ENCODE measurements at regions not wholly inside any gene's neighbourhood (a gene's known extent, or its start where the extent isn't known, plus 50 kb on each side); places are given as distances from the start of the nearest gene placed in this dataset.

DNA sequence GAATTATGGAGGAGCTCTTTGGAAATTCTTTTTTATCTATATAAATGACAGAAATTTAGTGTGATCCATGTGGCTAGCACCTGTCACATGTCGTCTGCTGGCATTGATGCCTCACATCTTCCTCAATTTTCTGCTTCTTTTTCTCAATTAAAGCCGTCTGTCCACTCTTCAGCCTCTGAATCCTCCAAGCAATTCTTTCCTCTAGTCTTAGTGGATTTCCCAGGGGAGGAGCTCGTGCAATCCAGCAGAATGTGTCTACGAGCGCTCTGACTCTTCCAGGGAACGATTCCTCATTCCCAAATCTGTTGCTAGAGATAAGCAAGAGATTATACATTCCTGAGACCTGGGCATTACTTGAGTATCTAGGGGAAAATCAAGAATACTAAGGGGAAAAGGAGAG, 176.6 kb downstream of the EMP1 start:
- Histone ChIP-seq H3K27ac (no peak overlapping the region), H2AFZ (no peak overlapping the region), H3K36me3 (replicated peaks; ENCODE audit: insufficient read depth, low read depth) (no peaks in the 10 kb centered on the region), H3K4me2 (no peak overlapping the region), H3K9me2 (replicated peaks; ENCODE audit: insufficient read depth) (no peaks in the 10 kb centered on the region), H4K20me1 (ENCODE audit: insufficient read depth, poor library complexity, severe bottlenecking) (no peaks in the 10 kb centered on the region), H3K4me1 (ENCODE audit: insufficient read depth) (peaks cover 42% of the 10 kb centered on the region), H3K9me3 (ENCODE audit: low read depth) (no peaks in the 10 kb centered on the region), H3K79me2 (no peaks in the 10 kb centered on the region), H3K27me3 (no peaks in the 10 kb centered on the region), H3K4me3 (no peak overlapping the region)
- no peak for DNase-seq (ENCODE audit: low spot score)
- 74% methylated on average over 6 of the region's 6 CpGs for WGBS (ENCODE audit: low lambda C conversion rate, missing lambda C conversion rate)
- no peak for TF ChIP-seq EZH2phosphoT487 (IDR thresholded peaks at IDR 0.05; ENCODE audit: low read depth, severe bottlenecking, unreplicated experiment)
- TF ChIP-seq EZH2 (IDR thresholded peaks at IDR 0.05; ENCODE audit: borderline replicate concordance): no peak
- TF ChIP-seq, protein P1, sequence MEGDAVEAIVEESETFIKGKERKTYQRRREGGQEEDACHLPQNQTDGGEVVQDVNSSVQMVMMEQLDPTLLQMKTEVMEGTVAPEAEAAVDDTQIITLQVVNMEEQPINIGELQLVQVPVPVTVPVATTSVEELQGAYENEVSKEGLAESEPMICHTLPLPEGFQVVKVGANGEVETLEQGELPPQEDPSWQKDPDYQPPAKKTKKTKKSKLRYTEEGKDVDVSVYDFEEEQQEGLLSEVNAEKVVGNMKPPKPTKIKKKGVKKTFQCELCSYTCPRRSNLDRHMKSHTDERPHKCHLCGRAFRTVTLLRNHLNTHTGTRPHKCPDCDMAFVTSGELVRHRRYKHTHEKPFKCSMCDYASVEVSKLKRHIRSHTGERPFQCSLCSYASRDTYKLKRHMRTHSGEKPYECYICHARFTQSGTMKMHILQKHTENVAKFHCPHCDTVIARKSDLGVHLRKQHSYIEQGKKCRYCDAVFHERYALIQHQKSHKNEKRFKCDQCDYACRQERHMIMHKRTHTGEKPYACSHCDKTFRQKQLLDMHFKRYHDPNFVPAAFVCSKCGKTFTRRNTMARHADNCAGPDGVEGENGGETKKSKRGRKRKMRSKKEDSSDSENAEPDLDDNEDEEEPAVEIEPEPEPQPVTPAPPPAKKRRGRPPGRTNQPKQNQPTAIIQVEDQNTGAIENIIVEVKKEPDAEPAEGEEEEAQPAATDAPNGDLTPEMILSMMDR (IDR thresholded peaks at IDR 0.05; ENCODE audit: poor library complexity): no peak

DNA sequence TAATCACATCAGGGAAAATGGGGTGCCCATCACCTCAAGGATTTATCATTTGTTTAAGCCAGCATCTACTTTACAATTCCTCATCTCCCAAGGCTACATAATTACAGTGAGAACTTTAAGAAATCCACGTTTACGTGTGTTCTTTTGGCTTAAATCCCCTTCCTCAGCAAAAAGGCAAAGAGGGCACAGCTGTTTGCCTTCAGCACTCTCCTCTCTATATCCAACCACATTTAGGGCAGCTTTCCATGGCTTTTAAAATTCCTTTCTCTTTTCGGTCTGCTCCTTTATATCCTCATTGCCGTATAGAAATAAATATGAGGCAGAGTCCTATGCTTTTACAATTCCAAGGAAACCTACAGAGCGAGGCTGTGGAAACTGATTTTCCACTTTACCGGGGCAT, 175.9 kb downstream of the EMP1 start:
- no peak overlapping the region for H3K4me2 ChIP-seq
- no peaks in the 10 kb centered on the region for H3K9me2 ChIP-seq (replicated peaks; ENCODE audit: insufficient read depth)
- H3K4me1 ChIP-seq (ENCODE audit: insufficient read depth): peaks cover 38% of the 10 kb centered on the region
- no peaks in the 10 kb centered on the region for H4K20me1 ChIP-seq (ENCODE audit: insufficient read depth, poor library complexity, severe bottlenecking)
- no peak overlapping the region for H3K27ac ChIP-seq
- H2AFZ ChIP-seq: no peak overlapping the region
- no peaks in the 10 kb centered on the region for H3K36me3 ChIP-seq (replicated peaks; ENCODE audit: insufficient read depth, low read depth)
- no peak overlapping the region for H3K4me3 ChIP-seq
- H3K9me3 ChIP-seq (ENCODE audit: low read depth): no peaks in the 10 kb centered on the region
- no peak for DNase-seq (ENCODE audit: low spot score)
- WGBS (ENCODE audit: low lambda C conversion rate, missing lambda C conversion rate): 56% methylated on average over 6 of the region's 6 CpGs
- TF ChIP-seq EZH2phosphoT487 (IDR thresholded peaks at IDR 0.05; ENCODE audit: low read depth, severe bottlenecking, unreplicated experiment) (no peak), EZH2 (IDR thresholded peaks at IDR 0.05; ENCODE audit: borderline replicate concordance) (no peak)
- TF ChIP-seq, protein P1 (IDR thresholded peaks at IDR 0.05; ENCODE audit: poor library complexity): no peak
- H3K79me2 ChIP-seq: no peaks in the 10 kb centered on the region
- no peaks in the 10 kb centered on the region for H3K27me3 ChIP-seq

DNA sequence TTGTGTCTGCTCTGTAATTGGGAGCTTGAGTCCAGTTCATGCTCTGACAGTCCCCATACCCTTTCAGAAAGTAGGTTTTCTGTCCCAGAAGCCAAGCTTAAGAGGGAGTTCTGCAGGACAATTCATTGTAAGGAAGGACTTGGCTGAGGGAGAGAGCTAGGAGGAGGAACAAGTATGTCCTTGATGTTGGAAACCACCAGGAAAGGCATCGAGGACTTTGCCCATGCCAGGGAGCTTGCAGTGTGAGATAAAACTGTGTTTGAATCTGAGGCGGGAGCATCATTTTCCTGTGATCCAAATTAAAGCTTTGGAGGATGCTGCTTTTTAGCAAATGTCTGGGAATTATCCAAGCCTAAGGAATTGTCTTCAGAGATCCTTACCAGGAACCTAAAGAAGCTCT, 175.3 kb downstream of the EMP1 start:
- H3K27ac ChIP-seq: no peak overlapping the region
- no peaks in the 10 kb centered on the region for H3K27me3 ChIP-seq
- no peak for TF ChIP-seq EZH2 (IDR thresholded peaks at IDR 0.05; ENCODE audit: borderline replicate concordance)
- TF ChIP-seq, protein P1 (IDR thresholded peaks at IDR 0.05; ENCODE audit: poor library complexity): no peak
- no peak for TF ChIP-seq EZH2phosphoT487 (IDR thresholded peaks at IDR 0.05; ENCODE audit: low read depth, severe bottlenecking, unreplicated experiment)
- WGBS (ENCODE audit: low lambda C conversion rate, missing lambda C conversion rate): 89% methylated on average over 2 of the region's 2 CpGs
- no peaks in the 10 kb centered on the region for H3K9me3 ChIP-seq (ENCODE audit: low read depth)
- H3K36me3 ChIP-seq (replicated peaks; ENCODE audit: insufficient read depth, low read depth): no peaks in the 10 kb centered on the region
- H4K20me1 ChIP-seq (ENCODE audit: insufficient read depth, poor library complexity, severe bottlenecking): no peaks in the 10 kb centered on the region
- H3K4me2 ChIP-seq: no peak overlapping the region
- H3K9me2 ChIP-seq (replicated peaks; ENCODE audit: insufficient read depth): no peaks in the 10 kb centered on the region
- DNase-seq (ENCODE audit: low spot score): no peak
- H2AFZ ChIP-seq: no peak overlapping the region
- no peak overlapping the region for H3K4me3 ChIP-seq
- H3K4me1 ChIP-seq (ENCODE audit: insufficient read depth): peaks cover 36% of the 10 kb centered on the region
- no peaks in the 10 kb centered on the region for H3K79me2 ChIP-seq

DNA sequence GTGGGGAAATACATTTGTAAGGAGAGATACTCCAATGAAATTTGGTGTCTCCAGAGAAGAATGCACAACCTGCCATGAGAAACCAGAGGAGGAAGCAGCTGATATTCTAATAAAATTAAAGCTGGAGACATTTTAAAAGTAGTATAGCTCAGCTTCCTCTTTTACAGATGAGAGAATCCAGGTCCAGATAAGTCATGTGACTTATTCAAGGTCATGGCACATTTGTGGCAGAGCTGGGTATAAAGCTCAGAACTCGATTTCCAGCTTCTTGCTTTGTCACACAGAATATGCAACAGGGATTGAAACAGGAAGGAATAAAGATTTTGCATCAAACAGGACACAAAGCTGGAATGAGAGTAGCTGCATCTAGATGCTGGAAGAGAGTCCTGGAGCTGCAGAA, 174.8 kb downstream of the EMP1 start:
- no peak for DNase-seq (ENCODE audit: low spot score)
- WGBS (ENCODE audit: low lambda C conversion rate, missing lambda C conversion rate): 70% methylated on average over 1 of the region's 1 CpG
- Histone ChIP-seq H3K4me1 (ENCODE audit: insufficient read depth) (peaks cover 33% of the 10 kb centered on the region), H3K27ac (no peak overlapping the region), H4K20me1 (ENCODE audit: insufficient read depth, poor library complexity, severe bottlenecking) (no peaks in the 10 kb centered on the region), H3K4me2 (no peak overlapping the region), H3K9me3 (ENCODE audit: low read depth) (no peaks in the 10 kb centered on the region), H2AFZ (no peak overlapping the region), H3K36me3 (replicated peaks; ENCODE audit: insufficient read depth, low read depth) (no peaks in the 10 kb centered on the region), H3K27me3 (no peaks in the 10 kb centered on the region), H3K4me3 (no peak overlapping the region), H3K9me2 (replicated peaks; ENCODE audit: insufficient read depth) (no peaks in the 10 kb centered on the region), H3K79me2 (no peaks in the 10 kb centered on the region)
- no peak for TF ChIP-seq EZH2phosphoT487 (IDR thresholded peaks at IDR 0.05; ENCODE audit: low read depth, severe bottlenecking, unreplicated experiment)
- TF ChIP-seq, protein P1 (IDR thresholded peaks at IDR 0.05; ENCODE audit: poor library complexity): no peak
- no peak for TF ChIP-seq EZH2 (IDR thresholded peaks at IDR 0.05; ENCODE audit: borderline replicate concordance)
